SK-N-MC (cell line): ENCODE measurements at regions not wholly inside any gene's neighbourhood (a gene's known extent, or its start where the extent isn't known, plus 50 kb on each side); places are given as distances from the start of the nearest gene placed in this dataset.

Source experiments
- EZH2 ChIP-seq: fragments of 200-600 bp; sonication (generic); IDR thresholded peaks from one replicate; pipeline ENCODE4 v1.6.1; 2017; ENCODE audit warnings: antibody characterized with exemption
- FOXP2 ChIP-seq: optimal IDR thresholded peaks from 2 replicates; pipeline ENCODE3; 2011; ENCODE audit warnings: mild to moderate bottlenecking, moderate library complexity; ENCODE audit not compliant: insufficient read depth; ENCODE audit errors: extremely low read length, control extremely low read depth
- POLR2AphosphoS5 ChIP-seq: IDR thresholded peaks from 2 replicates; pipeline ENCODE4 v1.6.1; 2012; ENCODE audit warnings: mild to moderate bottlenecking, low read depth, low read length, borderline replicate concordance

DNA sequence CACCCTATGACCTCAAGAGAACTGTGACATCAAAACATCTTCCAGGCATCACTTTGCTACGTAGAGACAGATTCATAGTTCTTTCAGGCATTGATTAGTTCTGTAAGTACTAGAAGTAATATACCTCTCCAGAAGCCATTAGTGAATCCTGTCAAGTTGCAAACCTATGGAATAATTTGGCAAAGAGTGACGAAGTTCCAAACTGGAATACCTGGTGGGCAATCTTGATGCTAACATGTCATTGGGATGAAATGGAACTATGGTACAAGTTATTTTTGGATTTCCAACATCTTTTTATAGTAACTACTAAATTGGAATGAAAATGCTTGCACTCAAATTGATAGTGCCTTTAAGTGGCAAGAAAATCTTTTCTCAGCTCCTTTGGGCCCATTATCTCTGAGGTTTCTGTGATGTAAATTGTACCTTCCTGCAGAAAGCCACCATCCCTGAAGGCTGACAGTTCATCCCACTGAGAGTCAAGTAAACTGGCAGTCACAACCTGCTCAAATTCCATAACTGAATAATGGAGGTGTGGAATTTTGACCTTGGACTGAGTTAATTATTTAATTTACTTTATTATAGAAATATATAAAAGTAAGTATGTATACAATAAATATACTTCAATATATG, 435.5 kb downstream of the DTWD2 start:
- TF ChIP-seq POLR2AphosphoS5, result no peak
- TF ChIP-seq EZH2, result no peak
- TF ChIP-seq FOXP2, result no peak
